Caco-2 (cell line): ENCODE measurements at regions not wholly inside any gene's neighbourhood (a gene's known extent, or its start where the extent isn't known, plus 50 kb on each side); places are given as distances from the start of the nearest gene placed in this dataset.

Source experiments
- BruUV-seq: library from RNA; stranded (reverse); fragments of 400-500 nt; replicated peaks from 2 replicates; lab custom pipeline; 2021; lab: Mats Ljungman, UMichigan
- CTCF ChIA-PET: fragments of 300-600 bp; sonication (Branson Sonifier 250); formaldehyde crosslinking; loops from one replicate; lab custom pipeline; 2022; ENCODE audit warnings: antibody characterized with exemption; lab: Charles Lee
- POLR2A ChIA-PET: fragments of 300-600 bp; sonication (Branson Sonifier 250); formaldehyde crosslinking; loops from one replicate; lab custom pipeline; 2022; ENCODE audit warnings: antibody characterized with exemption; lab: Charles Lee
- DNase-seq, 2 experiments: peaks; one replicate each; pipeline versions ENCODE4 v3.0.0 to v3.0.0-alpha.2; 2020 to 2022
- H3K27me3 ChIP-seq: replicated peaks from 2 replicates; pipeline ENCODE4 v1.6.0; 2011; ENCODE audit warnings: low read length; ENCODE audit not compliant: control insufficient read depth, insufficient read depth
- H3K36me3 ChIP-seq: 2 replicates; pipeline ENCODE4 v1.5.1; 2011; ENCODE audit warnings: low read length; ENCODE audit not compliant: control insufficient read depth, insufficient read depth
- H3K4me1 ChIP-seq: fragments of 250-450 bp; sonication (Bioruptor Pico); 2 replicates; pipeline ENCODE4 v1.5.1; 2020; ENCODE audit warnings: mild to moderate bottlenecking
- H3K4me3 ChIP-seq: 2 replicates; pipeline ENCODE4 v1.5.1; 2011; ENCODE audit warnings: low read depth, mild to moderate bottlenecking, control low read depth, low read length
- H3K9me3 ChIP-seq: fragments of 250-450 bp; sonication (Bioruptor Pico); 2 replicates; pipeline ENCODE4 v1.5.1; 2020; ENCODE audit warnings: mild to moderate bottlenecking, moderate library complexity
- H3K27ac Mint-ChIP-seq: one replicate; pipeline ENCODE4 v1.8.0; 2022; ENCODE audit warnings: mixed read lengths; ENCODE audit not compliant: unreplicated experiment
- H3K27me3 Mint-ChIP-seq: one replicate; pipeline ENCODE4 v1.8.0; 2022; ENCODE audit warnings: mixed read lengths; ENCODE audit not compliant: insufficient read depth, unreplicated experiment
- H3K36me3 Mint-ChIP-seq: one replicate; pipeline ENCODE4 v1.8.0; 2022; ENCODE audit warnings: mild to moderate bottlenecking, mixed read lengths; ENCODE audit not compliant: insufficient read depth, unreplicated experiment
- H3K4me1 Mint-ChIP-seq: one replicate; pipeline ENCODE4 v1.8.0; 2022; ENCODE audit warnings: low read depth, mixed read lengths; ENCODE audit not compliant: unreplicated experiment
- H3K4me3 Mint-ChIP-seq: one replicate; pipeline ENCODE4 v1.8.0; 2022; ENCODE audit warnings: mild to moderate bottlenecking, moderate library complexity, mixed read lengths; ENCODE audit not compliant: unreplicated experiment
- H3K9me3 Mint-ChIP-seq: one replicate; pipeline ENCODE4 v1.8.0; 2022; ENCODE audit warnings: mixed read lengths; ENCODE audit not compliant: unreplicated experiment
- intact Hi-C: fragments of 100-400 bp; cut with micrococcal nuclease; formaldehyde crosslinking; loops from one replicate; pipeline ENCODE4 v1.10.0; 2022; ENCODE audit not compliant: unreplicated experiment
- TF ChIP-seq, protein P1 (sequence below), 2 experiments: fragments of 200-600 bp in 1 of 2; IDR thresholded peaks; 1 replicate in 1 of 2; 2 replicates in 1 of 2; pipeline versions ENCODE4 v1.5.1 to v1.8.0; 2011 to 2022; ENCODE audit warnings: antibody characterized with exemption in 1 of 2, control low read depth in 1 of 2, inconsistent platforms in 1 of 2, low read depth in 1 of 2, low read length in 1 of 2, mild to moderate bottlenecking in 1 of 2, moderate library complexity in 1 of 2; ENCODE audit not compliant: insufficient read depth in 1 of 2, severe bottlenecking in 1 of 2, unreplicated experiment in 1 of 2

DNA sequence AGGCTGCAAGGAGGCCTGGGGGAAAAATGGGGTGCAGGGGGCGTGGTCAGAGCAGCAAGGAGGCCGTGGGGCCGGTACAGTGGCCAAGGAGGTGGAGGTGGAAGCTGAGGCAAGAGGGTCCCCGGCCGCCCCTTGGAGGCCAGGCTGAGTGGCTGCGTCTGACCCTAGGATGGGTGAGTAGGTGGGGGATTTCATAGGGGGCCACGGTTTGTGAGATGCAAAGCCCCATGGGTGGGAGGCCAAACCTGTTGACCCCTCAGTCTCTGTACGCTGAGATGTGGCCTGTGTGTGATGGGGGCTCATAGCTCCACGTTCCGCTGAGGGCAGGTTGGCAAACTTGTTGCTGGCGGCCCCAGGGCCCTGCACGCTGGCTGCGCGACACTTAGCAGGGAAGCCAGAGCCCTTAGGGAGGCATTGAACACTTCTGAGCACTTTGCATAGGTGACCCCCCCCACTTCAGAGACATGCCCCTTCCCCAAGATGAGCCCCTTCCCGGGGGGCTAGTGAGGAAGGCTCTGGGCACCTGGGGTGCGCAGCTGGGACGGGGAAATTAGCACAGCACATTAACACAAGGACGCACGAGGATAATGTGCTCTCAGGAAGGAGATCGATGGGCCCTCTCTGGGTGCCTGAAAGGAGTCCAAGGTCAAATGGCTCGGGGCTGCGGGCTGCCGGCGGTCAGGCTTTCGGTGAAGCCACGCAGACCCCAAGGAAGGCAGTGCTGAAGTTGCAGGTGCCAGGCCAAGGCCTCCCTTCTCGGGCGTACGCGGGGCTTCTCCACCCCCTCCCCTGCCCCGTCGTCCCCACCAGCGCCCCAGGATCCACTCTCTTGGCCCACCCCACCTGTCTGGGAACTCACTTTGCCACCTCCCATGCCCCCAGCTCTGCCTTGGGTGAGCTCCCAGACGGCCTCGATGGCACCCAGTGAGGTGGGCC is 107.4 kb downstream of the HMX1 start:
- Mint-ChIP-seq H3K27ac (no peak overlapping the region), H3K4me1 (no peaks in the 10 kb centered on the region), H3K27me3 (peaks cover 6% of the 10 kb centered on the region), H3K9me3 (no peaks in the 10 kb centered on the region), H3K4me3 (no peak overlapping the region), H3K36me3 (no peaks in the 10 kb centered on the region)
- no peaks in the 10 kb centered on the region for H3K4me1 ChIP-seq
- H3K4me3 ChIP-seq: no peak overlapping the region
- POLR2A ChIA-PET: no interaction called here
- CTCF ChIA-PET: no interaction called here
- TF ChIP-seq, protein P1, sequence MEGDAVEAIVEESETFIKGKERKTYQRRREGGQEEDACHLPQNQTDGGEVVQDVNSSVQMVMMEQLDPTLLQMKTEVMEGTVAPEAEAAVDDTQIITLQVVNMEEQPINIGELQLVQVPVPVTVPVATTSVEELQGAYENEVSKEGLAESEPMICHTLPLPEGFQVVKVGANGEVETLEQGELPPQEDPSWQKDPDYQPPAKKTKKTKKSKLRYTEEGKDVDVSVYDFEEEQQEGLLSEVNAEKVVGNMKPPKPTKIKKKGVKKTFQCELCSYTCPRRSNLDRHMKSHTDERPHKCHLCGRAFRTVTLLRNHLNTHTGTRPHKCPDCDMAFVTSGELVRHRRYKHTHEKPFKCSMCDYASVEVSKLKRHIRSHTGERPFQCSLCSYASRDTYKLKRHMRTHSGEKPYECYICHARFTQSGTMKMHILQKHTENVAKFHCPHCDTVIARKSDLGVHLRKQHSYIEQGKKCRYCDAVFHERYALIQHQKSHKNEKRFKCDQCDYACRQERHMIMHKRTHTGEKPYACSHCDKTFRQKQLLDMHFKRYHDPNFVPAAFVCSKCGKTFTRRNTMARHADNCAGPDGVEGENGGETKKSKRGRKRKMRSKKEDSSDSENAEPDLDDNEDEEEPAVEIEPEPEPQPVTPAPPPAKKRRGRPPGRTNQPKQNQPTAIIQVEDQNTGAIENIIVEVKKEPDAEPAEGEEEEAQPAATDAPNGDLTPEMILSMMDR (IDR thresholded peaks at IDR 0.05; ENCODE audit: insufficient read depth in 1 of 2, low read depth in 1 of 2, low read length in 1 of 2, severe bottlenecking in 1 of 2, unreplicated experiment in 1 of 2): no peak
- intact Hi-C loops: no loop called here
- H3K9me3 ChIP-seq: no peaks in the 10 kb centered on the region
- H3K36me3 ChIP-seq: no peaks in the 10 kb centered on the region
- H3K27me3 ChIP-seq: no peaks in the 10 kb centered on the region; the same call in 1 of the 2 replicates
- BruUV-seq: no TSS peak
- peak in 1 of 2 experiments; percentile 25 for DNase-seq

DNA sequence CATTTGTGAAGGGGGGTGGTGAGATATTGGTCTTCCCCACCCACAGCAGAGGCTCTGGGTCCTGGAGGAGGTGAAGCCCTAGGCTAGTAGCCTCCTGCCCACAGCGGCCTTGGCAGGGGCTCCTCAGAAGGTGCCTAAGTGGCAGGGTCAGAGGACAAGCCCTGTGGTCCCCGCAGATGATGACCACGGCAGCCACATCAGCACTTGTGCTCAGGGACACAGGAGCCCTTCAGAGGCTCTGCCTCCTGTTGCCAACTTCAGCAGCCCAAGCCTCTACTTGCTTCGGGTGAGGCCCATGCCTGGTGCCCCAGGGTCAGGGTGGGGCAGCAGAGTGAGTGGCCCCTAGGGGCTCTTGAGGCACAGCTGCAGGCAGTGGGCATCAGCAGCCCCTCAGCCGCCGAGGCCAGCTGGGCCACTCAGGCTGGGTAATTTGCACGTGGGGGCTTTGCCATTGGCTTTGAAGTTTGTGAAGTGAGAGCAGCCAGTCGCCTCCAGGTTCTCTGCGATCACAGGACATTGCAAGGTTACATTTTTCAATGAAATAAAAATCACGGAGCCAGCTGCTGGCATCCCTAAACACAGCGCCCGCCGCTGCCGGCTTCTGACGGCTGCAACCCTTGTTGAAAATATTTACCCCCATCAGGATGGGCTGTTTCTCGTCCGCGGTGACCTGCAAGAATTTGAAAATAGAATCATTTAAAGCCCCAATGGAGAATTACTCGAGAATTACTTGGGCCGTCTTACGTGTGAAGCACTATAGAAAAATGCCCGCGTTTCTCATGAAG is 108.5 kb downstream of the HMX1 start:
- H3K36me3 Mint-ChIP-seq: no peaks in the 10 kb centered on the region
- no peaks in the 10 kb centered on the region for H3K9me3 Mint-ChIP-seq
- BruUV-seq: no TSS peak
- ChIA-PET CTCF (no interaction called here), POLR2A (no interaction called here)
- Histone ChIP-seq H3K36me3 (no peaks in the 10 kb centered on the region), H3K4me1 (no peaks in the 10 kb centered on the region), H3K27me3 (no peaks in the 10 kb centered on the region; the same call in 1 of the 2 replicates), H3K9me3 (no peaks in the 10 kb centered on the region), H3K4me3 (no peak overlapping the region)
- H3K4me1 Mint-ChIP-seq: no peaks in the 10 kb centered on the region
- H3K27me3 Mint-ChIP-seq: peaks cover 6% of the 10 kb centered on the region
- no peak overlapping the region for H3K27ac Mint-ChIP-seq
- peak in 1 of 2 experiments; percentile 17 for DNase-seq
- intact Hi-C loops: no loop called here
- no peak overlapping the region for H3K4me3 Mint-ChIP-seq
- TF ChIP-seq, protein P1 (IDR thresholded peaks at IDR 0.05; ENCODE audit: insufficient read depth in 1 of 2, low read depth in 1 of 2, low read length in 1 of 2, severe bottlenecking in 1 of 2, unreplicated experiment in 1 of 2): no peak

DNA sequence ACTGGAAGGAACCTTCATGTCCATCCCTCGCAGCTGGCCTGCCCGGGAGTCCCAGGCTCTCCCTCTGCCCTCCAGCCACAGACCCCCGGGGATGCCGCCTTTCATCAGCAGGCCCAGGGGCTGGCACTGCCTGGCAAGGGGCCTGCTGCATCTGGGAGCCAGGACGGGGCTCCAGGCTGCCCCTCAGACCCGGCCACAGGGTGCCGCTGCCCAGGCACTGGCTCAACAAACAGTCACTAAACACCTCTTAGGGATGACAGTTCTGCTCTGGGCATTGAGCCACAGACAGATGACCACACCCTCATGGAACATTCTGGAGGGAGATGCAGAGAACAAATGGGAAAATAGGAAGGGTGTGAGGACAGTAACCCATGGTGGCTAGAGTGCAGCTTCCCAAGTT is 109.3 kb downstream of the HMX1 start:
- POLR2A ChIA-PET: no interaction called here
- Mint-ChIP-seq H3K4me1 (no peaks in the 10 kb centered on the region), H3K4me3 (no peak overlapping the region), H3K36me3 (no peaks in the 10 kb centered on the region), H3K9me3 (no peaks in the 10 kb centered on the region), H3K27ac (no peak overlapping the region), H3K27me3 (peaks cover 3% of the 10 kb centered on the region)
- H3K27me3 ChIP-seq: no peaks in the 10 kb centered on the region
- no peaks in the 10 kb centered on the region for H3K9me3 ChIP-seq
- CTCF ChIA-PET: no interaction called here
- no peaks in the 10 kb centered on the region for H3K4me1 ChIP-seq
- TF ChIP-seq, protein P1 (IDR thresholded peaks at IDR 0.05; ENCODE audit: insufficient read depth in 1 of 2, low read depth in 1 of 2, low read length in 1 of 2, severe bottlenecking in 1 of 2, unreplicated experiment in 1 of 2): no peak
- H3K36me3 ChIP-seq: no peaks in the 10 kb centered on the region
- intact Hi-C loops: no loop called here
- DNase-seq: no peak
- H3K4me3 ChIP-seq: no peak overlapping the region
- BruUV-seq: no TSS peak
